OCI-LY7 (cell line): ENCODE measurements at regions not wholly inside any gene's neighbourhood (a gene's known extent, or its start where the extent isn't known, plus 50 kb on each side); places are given as distances from the start of the nearest gene placed in this dataset.

ENCODE experiments used
- CTCF ChIP-seq: fragments of 200-600 bp; sonication (generic); conservative IDR thresholded peaks from 2 replicates; pipeline ENCODE4 v1.5.1; 2014; ENCODE audit warnings: mild to moderate bottlenecking, antibody characterized with exemption, low read length, moderate library complexity, mixed read lengths
- EZH2phosphoT487 ChIP-seq: fragments of 200-600 bp; sonication (generic); IDR thresholded peaks from 2 replicates; pipeline ENCODE4 v1.6.1; 2018; ENCODE audit warnings: low read depth, borderline replicate concordance, mild to moderate bottlenecking, mixed run types, antibody characterized with exemption, low read length, moderate library complexity, mixed read lengths

- TF ChIP-seq CTCF (no peak), EZH2phosphoT487 (no peak)
Measured at GRCh38 chr5:5978501-5979376, 399.6 kb downstream of the MED10 start.
